ENCODE measurements at regions not wholly inside any gene's neighbourhood (a gene's known extent, or its start where the extent isn't known, plus 50 kb on each side); places are given as distances from the start of the nearest gene placed in this dataset.

DNA sequence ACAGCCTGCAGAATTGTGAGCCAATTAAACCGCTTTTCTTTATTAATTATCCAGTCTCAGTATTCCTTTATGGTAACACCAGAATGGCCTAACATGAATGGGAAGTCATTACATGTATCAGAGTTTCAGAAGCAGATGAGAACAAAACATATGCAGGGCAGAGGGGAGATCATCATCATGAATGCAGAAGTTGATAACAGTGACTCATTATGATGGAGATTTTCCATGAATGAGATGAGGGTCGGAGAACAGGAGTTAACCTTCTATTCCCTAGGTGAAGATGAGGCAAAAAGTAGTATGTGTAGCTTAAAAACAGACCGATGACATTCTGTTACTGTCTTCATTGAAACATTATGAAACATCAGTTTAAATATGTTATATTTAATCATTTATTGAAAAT lies 59.5 kb upstream of the PPM1B start:
- no peak overlapping the region for H3K18ac ChIP-seq (ENCODE audit: insufficient read length, low read depth, low read length)
- no peak overlapping the region for H3K27ac Mint-ChIP-seq
- no peaks in the 10 kb centered on the region for H3K9me3 Mint-ChIP-seq
- no CpG with 5 or more reads among the region's 3 CpGs for WGBS (ENCODE audit: extremely low coverage, insufficient read length, low lambda C conversion rate)
- no peak overlapping the region for H3K56ac ChIP-seq (ENCODE audit: insufficient read length, low read depth, low read length)
- H4K91ac ChIP-seq (ENCODE audit: insufficient read length, low read depth, low read length) = no peak overlapping the region
- H4K8ac ChIP-seq (replicated peaks; ENCODE audit: insufficient read length, low read depth, low read length) = no peak overlapping the region
- no peak overlapping the region for H2AFZ ChIP-seq (ENCODE audit: low read length)
- no peaks in the 10 kb centered on the region for H4K20me1 ChIP-seq (ENCODE audit: control insufficient read depth, insufficient read depth, insufficient read length)
- no peak overlapping the region for H3K27ac ChIP-seq (ENCODE audit: insufficient read length, low read depth, low read length)
- H3K9ac ChIP-seq (ENCODE audit: extremely low read depth, insufficient read length, low read length) = no peak overlapping the region
- no peak overlapping the region for H3T11ph ChIP-seq (ENCODE audit: low read length)
- H2BK5ac ChIP-seq (ENCODE audit: insufficient read length, low read length) = no peak overlapping the region
- no peaks in the 10 kb centered on the region for H3K79me1 ChIP-seq (ENCODE audit: insufficient read depth, low read depth, low read length, poor library complexity, severe bottlenecking)
- no peak for DNase-seq
- H4K5ac ChIP-seq (ENCODE audit: insufficient read length, low read depth, low read length) = no peak overlapping the region
- no peaks in the 10 kb centered on the region for H3K79me2 ChIP-seq (ENCODE audit: insufficient read depth, low read length)
- H3K14ac ChIP-seq (ENCODE audit: insufficient read depth, low read length) = no peak overlapping the region
- H3K36me3 Mint-ChIP-seq (ENCODE audit: insufficient read depth in 1 of 3, low read depth in 3 of 3) = no peaks in the 10 kb centered on the region
- H3K27me3 Mint-ChIP-seq (ENCODE audit: low read depth) = no peaks in the 10 kb centered on the region
- H3K4me1 Mint-ChIP-seq = peaks cover 5 to 8% of the 10 kb centered on the region in 2 experiments; a peak in 2 of 4 replicates
- no peaks in the 10 kb centered on the region; the same call in 1 of the 2 replicates for H3K4me1 ChIP-seq (ENCODE audit: insufficient read depth, low read length)
- TF ChIP-seq, protein P1, sequence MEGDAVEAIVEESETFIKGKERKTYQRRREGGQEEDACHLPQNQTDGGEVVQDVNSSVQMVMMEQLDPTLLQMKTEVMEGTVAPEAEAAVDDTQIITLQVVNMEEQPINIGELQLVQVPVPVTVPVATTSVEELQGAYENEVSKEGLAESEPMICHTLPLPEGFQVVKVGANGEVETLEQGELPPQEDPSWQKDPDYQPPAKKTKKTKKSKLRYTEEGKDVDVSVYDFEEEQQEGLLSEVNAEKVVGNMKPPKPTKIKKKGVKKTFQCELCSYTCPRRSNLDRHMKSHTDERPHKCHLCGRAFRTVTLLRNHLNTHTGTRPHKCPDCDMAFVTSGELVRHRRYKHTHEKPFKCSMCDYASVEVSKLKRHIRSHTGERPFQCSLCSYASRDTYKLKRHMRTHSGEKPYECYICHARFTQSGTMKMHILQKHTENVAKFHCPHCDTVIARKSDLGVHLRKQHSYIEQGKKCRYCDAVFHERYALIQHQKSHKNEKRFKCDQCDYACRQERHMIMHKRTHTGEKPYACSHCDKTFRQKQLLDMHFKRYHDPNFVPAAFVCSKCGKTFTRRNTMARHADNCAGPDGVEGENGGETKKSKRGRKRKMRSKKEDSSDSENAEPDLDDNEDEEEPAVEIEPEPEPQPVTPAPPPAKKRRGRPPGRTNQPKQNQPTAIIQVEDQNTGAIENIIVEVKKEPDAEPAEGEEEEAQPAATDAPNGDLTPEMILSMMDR (conservative IDR thresholded peaks at IDR 0.05) = no peak
- H2BK20ac ChIP-seq (ENCODE audit: low read depth, low read length, poor library complexity, severe bottlenecking) = no peak overlapping the region
- H2BK120ac ChIP-seq (ENCODE audit: low read depth, low read length, poor library complexity, severe bottlenecking) = no peak overlapping the region
- H3K4me2 ChIP-seq (ENCODE audit: insufficient read depth, insufficient read length, low read length) = no peak overlapping the region
- H3K4ac ChIP-seq (ENCODE audit: low read depth, low read length) = no peak overlapping the region
- H3K9me3 ChIP-seq (ENCODE audit: control insufficient read depth, low read depth, low read length) = no peaks in the 10 kb centered on the region
- H3K23me2 ChIP-seq (ENCODE audit: insufficient read length, low read depth, low read length, poor library complexity, severe bottlenecking) = no peaks in the 10 kb centered on the region
- no peak overlapping the region for H2BK12ac ChIP-seq (ENCODE audit: insufficient read length, low read depth, low read length)
- no peak overlapping the region for H2AK5ac ChIP-seq (ENCODE audit: insufficient read length, low read length)
- no peak overlapping the region for H2BK15ac ChIP-seq (ENCODE audit: low read depth, low read length)
- H3K4me3 Mint-ChIP-seq = no peak overlapping the region
- H3K23ac ChIP-seq (ENCODE audit: insufficient read length, low read depth, low read length) = no peak overlapping the region
- no peaks in the 10 kb centered on the region for H3K27me3 ChIP-seq (ENCODE audit: insufficient read depth, low read length)
